GM23338 (cell line): ENCODE measurements at regions not wholly inside any gene's neighbourhood (a gene's known extent, or its start where the extent isn't known, plus 50 kb on each side); places are given as distances from the start of the nearest gene placed in this dataset.

Experiments used
- ATAC-seq: fragments of 200-7000 bp; cut with Tn5 transposase; 3 replicates; pipeline ENCODE4 v1.9.1; 2020
- DNase-seq: peaks from one replicate; pipeline ENCODE4 v3.0.0-alpha.2; 2015; ENCODE audit warnings: low spot score
- H2AFZ ChIP-seq: fragments of 200-600 bp; sonication (generic); 2 replicates; pipeline ENCODE4 v1.8.0; 2016; ENCODE audit warnings: antibody characterized with exemption, mild to moderate bottlenecking, moderate library complexity
- H3F3A ChIP-seq: fragments of 200-600 bp; sonication (generic); replicated peaks from 2 replicates; pipeline ENCODE4 v1.8.0; 2017; ENCODE audit warnings: antibody characterized with exemption, mixed run types, low read depth
- H3K27ac ChIP-seq: fragments of 200-600 bp; sonication (generic); 2 replicates; pipeline ENCODE4 v1.6.1; 2016; ENCODE audit warnings: low read depth
- H3K27me3 ChIP-seq: fragments of 200-600 bp; sonication (generic); 2 replicates; pipeline ENCODE4 v1.8.0; 2016; ENCODE audit warnings: mild to moderate bottlenecking, mixed run types, moderate library complexity; ENCODE audit not compliant: insufficient read depth
- H3K36me3 ChIP-seq: fragments of 200-600 bp; sonication (generic); 2 replicates; pipeline ENCODE4 v1.8.0; 2016; ENCODE audit warnings: mild to moderate bottlenecking; ENCODE audit not compliant: insufficient read depth
- H3K4me1 ChIP-seq: fragments of 200-600 bp; sonication (generic); 2 replicates; pipeline ENCODE4 v1.8.0; 2016; ENCODE audit warnings: mild to moderate bottlenecking, moderate library complexity; ENCODE audit not compliant: insufficient read depth
- H3K4me2 ChIP-seq: fragments of 200-600 bp; sonication (generic); 2 replicates; pipeline ENCODE4 v1.7.1; 2017; ENCODE audit warnings: mixed run types
- H3K4me3 ChIP-seq: fragments of 200-600 bp; sonication (generic); 2 replicates; pipeline ENCODE4 v1.6.1; 2016; ENCODE audit warnings: mixed run types
- H3K79me2 ChIP-seq: fragments of 200-600 bp; sonication (generic); replicated peaks from 2 replicates; pipeline ENCODE4 v1.8.0; 2017; ENCODE audit warnings: mild to moderate bottlenecking; ENCODE audit not compliant: insufficient read depth
- H3K9me2 ChIP-seq: fragments of 200-600 bp; sonication (generic); 2 replicates; pipeline ENCODE4 v1.8.0; 2017; ENCODE audit not compliant: insufficient read depth
- H4K20me1 ChIP-seq: fragments of 200-600 bp; sonication (generic); replicated peaks from 2 replicates; pipeline ENCODE4 v1.8.0; 2017; ENCODE audit warnings: mild to moderate bottlenecking; ENCODE audit not compliant: insufficient read depth
- H3K27ac Mint-ChIP-seq: 2 replicates; pipeline ENCODE4 v1.8.0; 2020; ENCODE audit warnings: inconsistent platforms, mild to moderate bottlenecking, moderate library complexity, mixed read lengths
- H3K27me3 Mint-ChIP-seq: 3 replicates; pipeline ENCODE4 v1.8.0; 2022; ENCODE audit warnings: low read depth, mild to moderate bottlenecking, moderate library complexity, mixed read lengths, inconsistent platforms; ENCODE audit not compliant: insufficient read depth, poor library complexity
- H3K36me3 Mint-ChIP-seq: 3 replicates; pipeline ENCODE4 v1.8.0; 2021; ENCODE audit warnings: low read depth, mild to moderate bottlenecking, inconsistent platforms, moderate library complexity, mixed read lengths
- H3K4me1 Mint-ChIP-seq: 3 replicates; pipeline ENCODE4 v1.8.0; 2020; ENCODE audit warnings: mild to moderate bottlenecking, inconsistent platforms, mixed read lengths
- H3K4me3 Mint-ChIP-seq: 3 replicates; pipeline ENCODE4 v1.8.0; 2021; ENCODE audit warnings: moderate library complexity, mild to moderate bottlenecking, inconsistent platforms, mixed read lengths
- H3K9me3 Mint-ChIP-seq: 3 replicates; pipeline ENCODE4 v1.8.0; 2020; ENCODE audit warnings: moderate library complexity, mild to moderate bottlenecking, inconsistent platforms, mixed read lengths
- CREB1 ChIP-seq: fragments of 250-450 bp; sonication (Bioruptor Pico); IDR thresholded peaks from 2 replicates; pipeline ENCODE4 v1.5.0; 2020; ENCODE audit warnings: low read depth, mild to moderate bottlenecking, moderate library complexity
- CTCF ChIP-seq, 2 experiments: fragments of 200-600 bp in 1 of 2; sonication (generic) in 1 of 2; conservative IDR thresholded peaks; 2 replicates each; pipeline versions ENCODE4 v1.5.1 to v1.6.1; 2016 to 2017; ENCODE audit warnings: antibody characterized with exemption in 2 of 2, low read depth in 2 of 2, mild to moderate bottlenecking in 2 of 2, moderate library complexity in 1 of 2
- EZH2 ChIP-seq: fragments of 200-600 bp; sonication (generic); IDR thresholded peaks from one replicate; pipeline ENCODE4 v1.8.0; 2017; ENCODE audit warnings: antibody characterized with exemption, mild to moderate bottlenecking, low read depth; ENCODE audit not compliant: unreplicated experiment
- EZH2phosphoT487 ChIP-seq: fragments of 200-600 bp; sonication (generic); IDR thresholded peaks from one replicate; pipeline ENCODE4 v1.8.1; 2018; ENCODE audit warnings: antibody characterized with exemption; ENCODE audit not compliant: unreplicated experiment
- JUNB ChIP-seq: IDR thresholded peaks from one replicate; pipeline ENCODE4 v1.6.1; 2016; ENCODE audit warnings: antibody characterized with exemption; ENCODE audit not compliant: unreplicated experiment
- NANOG ChIP-seq: IDR thresholded peaks from 2 replicates; pipeline ENCODE4 v1.6.1; 2016; ENCODE audit warnings: antibody characterized with exemption, borderline replicate concordance
- POLR2AphosphoS5 ChIP-seq: IDR thresholded peaks from 2 replicates; pipeline ENCODE4 v1.6.1; 2016; ENCODE audit warnings: antibody characterized with exemption, low read depth
- STAT1 ChIP-seq: IDR thresholded peaks from one replicate; pipeline ENCODE4 v1.6.1; 2016; ENCODE audit warnings: antibody characterized with exemption; ENCODE audit not compliant: unreplicated experiment
- ZNF114 ChIP-seq: fragments of 250-450 bp; sonication (Bioruptor Pico); IDR thresholded peaks from 2 replicates; pipeline ENCODE4 v1.5.0; 2020; ENCODE audit warnings: mild to moderate bottlenecking, moderate library complexity
- ZNF331 ChIP-seq: fragments of 250-450 bp; sonication (Bioruptor Pico); IDR thresholded peaks from 2 replicates; pipeline ENCODE4 v1.5.0; 2020; ENCODE audit warnings: low read depth, mild to moderate bottlenecking, moderate library complexity
- TF ChIP-seq, protein P1 (sequence below): IDR thresholded peaks from one replicate; pipeline ENCODE4 v1.6.1; 2018; ENCODE audit warnings: antibody characterized with exemption; ENCODE audit not compliant: unreplicated experiment
- TF ChIP-seq, protein P2 (sequence below): IDR thresholded peaks from 2 replicates; pipeline ENCODE4 v1.6.1; 2016; ENCODE audit warnings: antibody characterized with exemption
- TF ChIP-seq, protein P3 (sequence below): fragments of 250-450 bp; sonication (Bioruptor Pico); IDR thresholded peaks from 2 replicates; pipeline ENCODE4 v1.5.0; 2020; ENCODE audit warnings: mild to moderate bottlenecking, moderate library complexity

DNA sequence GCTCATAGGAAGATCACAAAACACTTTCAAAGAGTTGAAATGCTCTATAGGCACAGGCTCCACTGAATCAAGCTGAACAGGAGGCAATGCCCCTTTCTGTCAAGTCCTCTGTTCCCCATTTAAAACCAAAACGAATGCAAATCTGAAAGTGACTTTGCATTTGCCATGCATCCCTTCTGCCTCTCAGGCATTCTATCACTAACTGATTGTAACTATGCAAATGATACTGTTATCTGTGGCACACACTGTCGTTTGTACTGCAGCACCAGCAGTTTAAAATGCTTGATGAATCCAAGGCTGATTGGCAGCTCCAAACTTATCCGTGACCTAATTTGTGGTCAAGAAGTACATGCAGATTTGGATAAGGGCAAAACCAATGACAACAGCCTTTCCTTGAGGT lies 1067.5 kb upstream of the MAP3K7 start:
- no peaks in the 10 kb centered on the region for H3K79me2 ChIP-seq
- Mint-ChIP-seq H3K27me3 (no peaks in the 10 kb centered on the region), H3K36me3 (no peaks in the 10 kb centered on the region), H3K27ac (peak overlapping the region; percentile 86), H3K9me3 (no peaks in the 10 kb centered on the region; the same call in 2 of the 3 replicates), H3K4me3 (peak overlapping the region; percentile 33; the same call in 2 of the 3 replicates), H3K4me1 (peaks cover 33% of the 10 kb centered on the region)
- TF ChIP-seq ZNF331 (CRISPR knock-in tag), result no peak
- TF ChIP-seq ZNF114, result no peak
- TF ChIP-seq EZH2, result no peak
- TF ChIP-seq NANOG, result no peak
- TF ChIP-seq, protein P1, sequence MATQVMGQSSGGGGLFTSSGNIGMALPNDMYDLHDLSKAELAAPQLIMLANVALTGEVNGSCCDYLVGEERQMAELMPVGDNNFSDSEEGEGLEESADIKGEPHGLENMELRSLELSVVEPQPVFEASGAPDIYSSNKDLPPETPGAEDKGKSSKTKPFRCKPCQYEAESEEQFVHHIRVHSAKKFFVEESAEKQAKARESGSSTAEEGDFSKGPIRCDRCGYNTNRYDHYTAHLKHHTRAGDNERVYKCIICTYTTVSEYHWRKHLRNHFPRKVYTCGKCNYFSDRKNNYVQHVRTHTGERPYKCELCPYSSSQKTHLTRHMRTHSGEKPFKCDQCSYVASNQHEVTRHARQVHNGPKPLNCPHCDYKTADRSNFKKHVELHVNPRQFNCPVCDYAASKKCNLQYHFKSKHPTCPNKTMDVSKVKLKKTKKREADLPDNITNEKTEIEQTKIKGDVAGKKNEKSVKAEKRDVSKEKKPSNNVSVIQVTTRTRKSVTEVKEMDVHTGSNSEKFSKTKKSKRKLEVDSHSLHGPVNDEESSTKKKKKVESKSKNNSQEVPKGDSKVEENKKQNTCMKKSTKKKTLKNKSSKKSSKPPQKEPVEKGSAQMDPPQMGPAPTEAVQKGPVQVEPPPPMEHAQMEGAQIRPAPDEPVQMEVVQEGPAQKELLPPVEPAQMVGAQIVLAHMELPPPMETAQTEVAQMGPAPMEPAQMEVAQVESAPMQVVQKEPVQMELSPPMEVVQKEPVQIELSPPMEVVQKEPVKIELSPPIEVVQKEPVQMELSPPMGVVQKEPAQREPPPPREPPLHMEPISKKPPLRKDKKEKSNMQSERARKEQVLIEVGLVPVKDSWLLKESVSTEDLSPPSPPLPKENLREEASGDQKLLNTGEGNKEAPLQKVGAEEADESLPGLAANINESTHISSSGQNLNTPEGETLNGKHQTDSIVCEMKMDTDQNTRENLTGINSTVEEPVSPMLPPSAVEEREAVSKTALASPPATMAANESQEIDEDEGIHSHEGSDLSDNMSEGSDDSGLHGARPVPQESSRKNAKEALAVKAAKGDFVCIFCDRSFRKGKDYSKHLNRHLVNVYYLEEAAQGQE, result no peak
- no peak for TF ChIP-seq EZH2phosphoT487
- TF ChIP-seq CREB1 (CRISPR knock-in tag), result no peak
- no peak for TF ChIP-seq JUNB
- TF ChIP-seq STAT1, result no peak
- no peak for TF ChIP-seq POLR2AphosphoS5
- TF ChIP-seq, protein P2, sequence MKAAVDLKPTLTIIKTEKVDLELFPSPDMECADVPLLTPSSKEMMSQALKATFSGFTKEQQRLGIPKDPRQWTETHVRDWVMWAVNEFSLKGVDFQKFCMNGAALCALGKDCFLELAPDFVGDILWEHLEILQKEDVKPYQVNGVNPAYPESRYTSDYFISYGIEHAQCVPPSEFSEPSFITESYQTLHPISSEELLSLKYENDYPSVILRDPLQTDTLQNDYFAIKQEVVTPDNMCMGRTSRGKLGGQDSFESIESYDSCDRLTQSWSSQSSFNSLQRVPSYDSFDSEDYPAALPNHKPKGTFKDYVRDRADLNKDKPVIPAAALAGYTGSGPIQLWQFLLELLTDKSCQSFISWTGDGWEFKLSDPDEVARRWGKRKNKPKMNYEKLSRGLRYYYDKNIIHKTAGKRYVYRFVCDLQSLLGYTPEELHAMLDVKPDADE, result no peak
- no peak for TF ChIP-seq CTCF (conservative IDR thresholded peaks at IDR 0.05; ENCODE audit: low read depth in 2 of 2)
- TF ChIP-seq, protein P3, sequence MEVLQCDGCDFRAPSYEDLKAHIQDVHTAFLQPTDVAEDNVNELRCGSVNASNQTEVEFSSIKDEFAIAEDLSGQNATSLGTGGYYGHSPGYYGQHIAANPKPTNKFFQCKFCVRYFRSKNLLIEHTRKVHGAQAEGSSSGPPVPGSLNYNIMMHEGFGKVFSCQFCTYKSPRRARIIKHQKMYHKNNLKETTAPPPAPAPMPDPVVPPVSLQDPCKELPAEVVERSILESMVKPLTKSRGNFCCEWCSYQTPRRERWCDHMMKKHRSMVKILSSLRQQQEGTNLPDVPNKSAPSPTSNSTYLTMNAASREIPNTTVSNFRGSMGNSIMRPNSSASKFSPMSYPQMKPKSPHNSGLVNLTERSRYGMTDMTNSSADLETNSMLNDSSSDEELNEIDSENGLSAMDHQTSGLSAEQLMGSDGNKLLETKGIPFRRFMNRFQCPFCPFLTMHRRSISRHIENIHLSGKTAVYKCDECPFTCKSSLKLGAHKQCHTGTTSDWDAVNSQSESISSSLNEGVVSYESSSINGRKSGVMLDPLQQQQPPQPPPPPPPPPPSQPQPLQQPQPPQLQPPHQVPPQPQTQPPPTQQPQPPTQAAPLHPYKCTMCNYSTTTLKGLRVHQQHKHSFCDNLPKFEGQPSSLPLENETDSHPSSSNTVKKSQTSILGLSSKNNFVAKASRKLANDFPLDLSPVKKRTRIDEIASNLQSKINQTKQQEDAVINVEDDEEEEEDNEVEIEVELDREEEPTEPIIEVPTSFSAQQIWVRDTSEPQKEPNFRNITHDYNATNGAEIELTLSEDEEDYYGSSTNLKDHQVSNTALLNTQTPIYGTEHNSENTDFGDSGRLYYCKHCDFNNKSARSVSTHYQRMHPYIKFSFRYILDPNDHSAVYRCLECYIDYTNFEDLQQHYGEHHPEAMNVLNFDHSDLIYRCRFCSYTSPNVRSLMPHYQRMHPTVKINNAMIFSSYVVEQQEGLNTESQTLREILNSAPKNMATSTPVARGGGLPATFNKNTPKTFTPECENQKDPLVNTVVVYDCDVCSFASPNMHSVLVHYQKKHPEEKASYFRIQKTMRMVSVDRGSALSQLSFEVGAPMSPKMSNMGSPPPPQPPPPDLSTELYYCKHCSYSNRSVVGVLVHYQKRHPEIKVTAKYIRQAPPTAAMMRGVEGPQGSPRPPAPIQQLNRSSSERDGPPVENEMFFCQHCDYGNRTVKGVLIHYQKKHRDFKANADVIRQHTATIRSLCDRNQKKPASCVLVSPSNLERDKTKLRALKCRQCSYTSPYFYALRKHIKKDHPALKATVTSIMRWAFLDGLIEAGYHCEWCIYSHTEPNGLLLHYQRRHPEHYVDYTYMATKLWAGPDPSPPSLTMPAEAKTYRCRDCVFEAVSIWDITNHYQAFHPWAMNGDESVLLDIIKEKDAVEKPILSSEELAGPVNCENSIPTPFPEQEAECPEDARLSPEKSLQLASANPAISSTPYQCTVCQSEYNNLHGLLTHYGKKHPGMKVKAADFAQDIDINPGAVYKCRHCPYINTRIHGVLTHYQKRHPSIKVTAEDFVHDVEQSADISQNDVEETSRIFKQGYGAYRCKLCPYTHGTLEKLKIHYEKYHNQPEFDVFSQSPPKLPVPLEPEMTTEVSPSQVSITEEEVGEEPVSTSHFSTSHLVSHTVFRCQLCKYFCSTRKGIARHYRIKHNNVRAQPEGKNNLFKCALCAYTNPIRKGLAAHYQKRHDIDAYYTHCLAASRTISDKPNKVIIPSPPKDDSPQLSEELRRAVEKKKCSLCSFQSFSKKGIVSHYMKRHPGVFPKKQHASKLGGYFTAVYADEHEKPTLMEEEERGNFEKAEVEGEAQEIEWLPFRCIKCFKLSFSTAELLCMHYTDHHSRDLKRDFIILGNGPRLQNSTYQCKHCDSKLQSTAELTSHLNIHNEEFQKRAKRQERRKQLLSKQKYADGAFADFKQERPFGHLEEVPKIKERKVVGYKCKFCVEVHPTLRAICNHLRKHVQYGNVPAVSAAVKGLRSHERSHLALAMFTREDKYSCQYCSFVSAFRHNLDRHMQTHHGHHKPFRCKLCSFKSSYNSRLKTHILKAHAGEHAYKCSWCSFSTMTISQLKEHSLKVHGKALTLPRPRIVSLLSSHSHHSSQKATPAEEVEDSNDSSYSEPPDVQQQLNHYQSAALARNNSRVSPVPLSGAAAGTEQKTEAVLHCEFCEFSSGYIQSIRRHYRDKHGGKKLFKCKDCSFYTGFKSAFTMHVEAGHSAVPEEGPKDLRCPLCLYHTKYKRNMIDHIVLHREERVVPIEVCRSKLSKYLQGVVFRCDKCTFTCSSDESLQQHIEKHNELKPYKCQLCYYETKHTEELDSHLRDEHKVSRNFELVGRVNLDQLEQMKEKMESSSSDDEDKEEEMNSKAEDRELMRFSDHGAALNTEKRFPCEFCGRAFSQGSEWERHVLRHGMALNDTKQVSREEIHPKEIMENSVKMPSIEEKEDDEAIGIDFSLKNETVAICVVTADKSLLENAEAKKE (CRISPR knock-in tag), result no peak
- H3K27ac ChIP-seq, result peak overlapping the region; percentile 45; the same call in 1 of the 2 replicates
- H3K4me3 ChIP-seq, result peak overlapping the region; percentile 30
- no peaks in the 10 kb centered on the region for H3K36me3 ChIP-seq
- ATAC-seq (peak; percentile 83), DNase-seq (peak; percentile 47)
- no peaks in the 10 kb centered on the region for H3K9me2 ChIP-seq
- no peaks in the 10 kb centered on the region for H4K20me1 ChIP-seq
- no peaks in the 10 kb centered on the region for H3F3A ChIP-seq
- H3K27me3 ChIP-seq, result no peaks in the 10 kb centered on the region
- peak overlapping the region; percentile 45 for H3K4me2 ChIP-seq
- peak overlapping the region; percentile 80 for H2AFZ ChIP-seq
- peaks cover 23% of the 10 kb centered on the region for H3K4me1 ChIP-seq
